ENCODE measurements at regions not wholly inside any gene's neighbourhood (a gene's known extent, or its start where the extent isn't known, plus 50 kb on each side); places are given as distances from the start of the nearest gene placed in this dataset.

GRCh38 chr16:77647726-77648125, 74.6 kb upstream of the NUDT7 start:
- TF ChIP-seq FOSL1 (IDR thresholded peaks at IDR 0.05; ENCODE audit: insufficient read depth, low read depth, low read length), result no peak
- no peak for TF ChIP-seq USF2 (IDR thresholded peaks at IDR 0.05; ENCODE audit: low read length)

Measured in H1 (cell line).